HepG2 (cell line): ENCODE measurements at regions not wholly inside any gene's neighbourhood (a gene's known extent, or its start where the extent isn't known, plus 50 kb on each side); places are given as distances from the start of the nearest gene placed in this dataset.
"Not testable (repeated sequence)": the region's sequence is repeated elsewhere in the genome, so short reads cannot be mapped to it uniquely, and the experiment has no call there.

ENCODE experiments used
- ATAC-seq: fragments of 200-7000 bp; cut with Tn5 transposase; 3 replicates; pipeline ENCODE4 v1.9.1; 2020; ENCODE audit warnings: mild to moderate bottlenecking, moderate library complexity
- BruUV-seq: library from RNA; stranded (reverse); fragments of 400-500 nt; replicated peaks from 2 replicates; lab custom pipeline; 2021; lab: Mats Ljungman, UMichigan
- CTCF ChIA-PET: fragments of 300-600 bp; formaldehyde crosslinking; extraction: SDS; loops from one replicate; lab custom pipeline; 2021; ENCODE audit warnings: low total read pairs, inconsistent platforms, low intra/inter-chr PET ratio; lab: Yijun Ruan, JAX
- POLR2A ChIA-PET: fragments of 350-600 bp; sonication (Branson Sonifier 250); formaldehyde crosslinking; loops from one replicate; lab custom pipeline; 2020; ENCODE audit warnings: antibody characterized with exemption, inconsistent platforms; lab: Yijun Ruan, JAX
- DNase-seq: peaks from one replicate; pipeline ENCODE4 v3.0.0-alpha.2; 2015; ENCODE audit warnings: low spot score
- FAIRE-seq: peaks from 3 replicates; lab custom pipeline; 2011; peaks lifted over from hg19 to GRCh38; lab: Jason Lieb, UNC
- H2AFZ ChIP-seq: one replicate; pipeline ENCODE4 v1.6.1; 2011; ENCODE audit warnings: low read length, inconsistent platforms
- H3K27ac ChIP-seq: fragments of 300-600 bp; 3 replicates; pipeline ENCODE4 v1.8.0; 2011; ENCODE audit warnings: mixed run types, mild to moderate bottlenecking, mixed read lengths, low read length, inconsistent platforms; ENCODE audit not compliant: insufficient read depth; ENCODE audit errors: extremely low read length
- H3K27me3 ChIP-seq, 2 experiments: fragments of 200-600 bp in 1 of 2; 2 replicates in 1 of 2; 3 replicates in 1 of 2; pipeline versions ENCODE4 v1.6.0 to v1.8.0; 2011; ENCODE audit warnings: low read length in 2 of 2, mild to moderate bottlenecking in 2 of 2, moderate library complexity in 2 of 2, inconsistent platforms in 1 of 2; ENCODE audit not compliant: insufficient read depth in 2 of 2, control insufficient read depth in 1 of 2
- H3K36me3 ChIP-seq, 2 experiments: fragments of 200-600 bp in 1 of 2; replicated peaks in 1 of 2; 2 replicates in 1 of 2; 3 replicates in 1 of 2; pipeline versions ENCODE4 v1.5.1 to v1.8.0; 2011; ENCODE audit warnings: low read length in 2 of 2, inconsistent platforms in 1 of 2; ENCODE audit not compliant: insufficient read depth in 2 of 2, control insufficient read depth in 1 of 2
- H3K4me1 ChIP-seq: 2 replicates; pipeline ENCODE4 v1.5.1; 2012; ENCODE audit warnings: low read length, inconsistent platforms; ENCODE audit not compliant: insufficient read depth
- H3K4me2 ChIP-seq: 2 replicates; pipeline ENCODE4 v1.6.0; 2011; ENCODE audit warnings: low read depth, low read length, inconsistent platforms
- H3K4me3 ChIP-seq, 3 experiments: fragments of 200-600 bp in 1 of 3; sonication (generic), shearing (Covaris generic) in 1 of 3; replicated peaks in 1 of 3; 2 replicates each; pipeline ENCODE4 v1.5.1; 2011 to 2016; ENCODE audit warnings: low read length in 3 of 3, inconsistent platforms in 2 of 3, low read depth in 2 of 3, mild to moderate bottlenecking in 2 of 3, control low read depth in 1 of 3, mixed read lengths in 1 of 3; ENCODE audit not compliant: insufficient read depth in 1 of 3
- H3K79me2 ChIP-seq: one replicate; pipeline ENCODE4 v1.6.1; 2011; ENCODE audit warnings: low read length, inconsistent platforms; ENCODE audit not compliant: insufficient read depth
- H3K9ac ChIP-seq: 2 replicates; pipeline ENCODE4 v1.6.0; 2011; ENCODE audit warnings: mild to moderate bottlenecking, low read depth, low read length, inconsistent platforms; ENCODE audit not compliant: insufficient read depth
- H3K9me3 ChIP-seq: 2 replicates; pipeline ENCODE4 v1.5.1; 2012; ENCODE audit warnings: mild to moderate bottlenecking, low read length
- H4K20me1 ChIP-seq: 2 replicates; pipeline ENCODE4 v1.6.0; 2011; ENCODE audit warnings: inconsistent platforms, mild to moderate bottlenecking, low read length, moderate library complexity; ENCODE audit not compliant: insufficient read depth
- WGBS: methylation state at CpG from one replicate; pipeline ENCODE4 v1.1.6; 2017; ENCODE audit warnings: low lambda C conversion rate; 5-methylcytosine and 5-hydroxymethylcytosine counted together
- in situ Hi-C: cut with HindIII; loops from 2 replicates; pipeline ENCODE4 v1.10.0; 2017; ENCODE audit warnings: low pct_unique_long_range_greater_than_20kb; ENCODE audit not compliant: extremely low pct_ligation_motif_present
- intact Hi-C: fragments of 100-400 bp; cut with micrococcal nuclease; formaldehyde crosslinking; loops from one replicate; pipeline ENCODE4 v1.10.0; 2022; ENCODE audit not compliant: unreplicated experiment

DNA sequence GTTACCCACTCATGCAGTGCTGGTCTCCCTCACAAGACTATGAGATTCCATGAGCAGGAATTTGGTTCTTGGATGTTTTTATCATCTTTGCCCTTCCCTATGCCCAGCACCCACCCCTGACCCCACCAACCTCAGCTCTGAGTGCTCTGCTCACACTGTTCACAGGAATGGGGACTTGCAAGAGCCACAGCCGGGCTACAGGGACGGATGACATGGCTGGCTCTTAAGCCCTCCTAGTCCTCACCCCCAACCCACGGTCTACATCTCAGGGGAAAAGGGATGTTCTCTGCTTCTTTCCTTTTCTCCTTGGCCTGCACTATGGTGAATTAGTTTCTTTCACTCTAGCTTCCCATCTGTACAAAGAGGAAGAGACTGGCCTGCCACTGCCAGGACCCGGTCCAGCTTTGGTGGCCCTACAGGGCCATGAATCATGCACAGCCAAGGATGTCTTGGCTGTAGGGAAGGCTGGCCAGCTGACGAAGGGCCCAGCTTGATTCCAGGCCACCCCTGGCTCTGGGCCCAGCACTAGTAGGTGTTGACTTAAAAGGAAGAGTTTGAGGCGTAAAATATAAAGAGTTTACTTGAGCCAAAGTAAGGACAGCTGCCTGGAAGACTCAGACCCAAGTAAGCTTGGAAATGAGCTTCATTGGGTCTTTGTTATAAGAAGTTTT, 79.7 kb upstream of the MTLN start:
- ATAC-seq, H3K79me2 ChIP-seq, H3K4me2 ChIP-seq, H3K9me3 ChIP-seq, H3K9ac ChIP-seq, H3K4me1 ChIP-seq, intact Hi-C loops, BruUV-seq, H3K4me3 ChIP-seq, FAIRE-seq, CTCF ChIA-PET, H4K20me1 ChIP-seq, DNase-seq, POLR2A ChIA-PET, H2AFZ ChIP-seq, H3K27me3 ChIP-seq, H3K27ac ChIP-seq, in situ Hi-C loops, H3K36me3 ChIP-seq: not testable (repeated sequence)
- WGBS, result 41% methylated on average over 6 of the region's 6 CpGs

DNA sequence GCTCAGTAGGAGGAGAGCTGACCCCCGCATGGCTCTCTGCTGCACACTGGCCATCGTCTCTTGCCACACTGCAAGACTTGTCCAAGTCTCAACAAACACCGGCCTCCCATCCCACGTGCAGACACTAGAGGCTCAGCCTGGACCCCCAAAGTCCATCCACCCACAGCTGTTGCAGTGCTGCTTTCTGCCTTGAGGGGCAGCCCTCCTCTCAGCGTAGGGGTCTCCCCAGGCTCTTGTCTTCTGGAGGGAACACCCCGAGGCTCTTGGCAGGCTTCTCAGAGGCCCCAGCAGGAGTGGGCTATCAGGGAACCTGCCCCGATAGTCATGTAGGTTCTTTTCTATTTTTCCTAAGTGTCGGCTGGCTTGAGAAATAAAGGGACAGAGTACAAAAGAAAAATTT, 75.5 kb upstream of the MTLN start:
- H3K9me3 ChIP-seq, POLR2A ChIA-PET, BruUV-seq, CTCF ChIA-PET, H3K4me3 ChIP-seq, intact Hi-C loops, FAIRE-seq, H2AFZ ChIP-seq, H3K27me3 ChIP-seq, H4K20me1 ChIP-seq, H3K27ac ChIP-seq, H3K36me3 ChIP-seq, H3K4me1 ChIP-seq, H3K4me2 ChIP-seq, DNase-seq, H3K9ac ChIP-seq, H3K79me2 ChIP-seq, in situ Hi-C loops: not testable (repeated sequence)
- peak; percentile 39; the same call in 2 of the 3 replicates for ATAC-seq
- WGBS, result no CpG with 5 or more reads among the region's 8 CpGs

DNA sequence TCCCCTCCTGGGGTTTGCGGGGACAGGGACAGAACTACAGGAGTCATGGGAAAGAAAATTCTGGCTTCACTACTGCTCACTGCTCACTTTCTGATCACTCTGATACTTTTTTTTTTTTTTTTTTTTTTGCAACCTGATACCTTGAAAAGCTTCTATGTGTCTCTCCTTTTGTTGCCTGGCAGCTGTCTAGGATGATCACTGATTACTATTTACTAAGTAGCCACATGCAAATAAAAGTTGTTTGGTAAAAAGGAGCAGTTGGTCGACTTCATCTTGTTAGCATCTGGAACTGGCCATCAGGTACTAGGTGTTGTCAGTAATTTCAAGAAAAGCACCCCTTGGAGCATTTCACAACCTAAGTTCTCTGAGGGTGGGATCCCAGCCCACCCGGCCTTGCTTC, 74.9 kb upstream of the MTLN start:
- intact Hi-C loops, CTCF ChIA-PET, H3K27me3 ChIP-seq, H3K9ac ChIP-seq, H4K20me1 ChIP-seq, POLR2A ChIA-PET, H3K27ac ChIP-seq, ATAC-seq, H3K36me3 ChIP-seq, H3K4me1 ChIP-seq, H3K79me2 ChIP-seq, DNase-seq, BruUV-seq, H3K9me3 ChIP-seq, H3K4me2 ChIP-seq, in situ Hi-C loops, H3K4me3 ChIP-seq, FAIRE-seq, H2AFZ ChIP-seq: not testable (repeated sequence)
- WGBS, result no CpG with 5 or more reads among the region's 3 CpGs

DNA sequence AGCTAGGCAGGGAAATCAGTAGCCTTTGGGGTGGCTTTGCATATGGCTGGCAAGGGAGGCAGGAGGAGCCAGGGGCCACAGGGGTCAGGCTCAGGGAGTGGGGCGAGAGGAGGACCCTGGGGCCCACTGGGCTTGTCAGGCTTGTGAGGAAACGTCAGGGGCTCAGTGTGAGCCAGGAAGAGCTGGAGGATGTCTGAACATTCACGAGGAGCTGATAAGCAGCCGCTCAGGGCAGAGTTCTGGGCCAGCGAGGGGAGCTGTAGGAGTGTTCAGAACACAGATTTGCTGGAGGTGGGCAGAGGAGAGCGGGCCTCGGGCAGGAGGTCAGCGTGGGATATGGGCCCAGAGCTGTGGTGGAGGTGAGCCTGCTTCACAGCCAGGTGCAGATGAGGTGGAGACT, 72.7 kb upstream of the MTLN start:
- H3K27me3 ChIP-seq, H3K36me3 ChIP-seq, H3K4me1 ChIP-seq, H3K4me3 ChIP-seq, CTCF ChIA-PET, H4K20me1 ChIP-seq, in situ Hi-C loops, H3K4me2 ChIP-seq, intact Hi-C loops, DNase-seq, H3K9ac ChIP-seq, ATAC-seq, H2AFZ ChIP-seq, POLR2A ChIA-PET, H3K79me2 ChIP-seq, FAIRE-seq, H3K9me3 ChIP-seq, BruUV-seq, H3K27ac ChIP-seq: not testable (repeated sequence)
- no CpG with 5 or more reads among the region's 8 CpGs for WGBS
